AG09309 (cell line): ENCODE measurements at regions not wholly inside any gene's neighbourhood (a gene's known extent, or its start where the extent isn't known, plus 50 kb on each side); places are given as distances from the start of the nearest gene placed in this dataset.
"Not testable (repeated sequence)": the region's sequence is repeated elsewhere in the genome, so short reads cannot be mapped to it uniquely, and the experiment has no call there.

Experiments used
- DNase-seq: peaks from one replicate; pipeline ENCODE4 v3.0.0-alpha.2; 2010; ENCODE audit warnings: low read depth
- H3K4me3 ChIP-seq: 2 replicates; pipeline ENCODE4 v1.5.1; 2011; ENCODE audit warnings: mild to moderate bottlenecking, low read depth, low read length, moderate library complexity; ENCODE audit not compliant: control insufficient read depth
- CTCF ChIP-seq: IDR thresholded peaks from 2 replicates; pipeline ENCODE4 v1.5.1; 2011; ENCODE audit warnings: mild to moderate bottlenecking, low read depth, low read length, inconsistent platforms; ENCODE audit not compliant: insufficient read depth, control insufficient read depth; ENCODE audit errors: missing control alignments

- H3K4me3 ChIP-seq = no peak overlapping the region
- TF ChIP-seq CTCF = no peak
- DNase-seq = no peak
Measured at GRCh38 chr4:64670647-64671046, 261.4 kb upstream of the TECRL start.

- DNase-seq = no peak
- no peak overlapping the region for H3K4me3 ChIP-seq
- no peak for TF ChIP-seq CTCF
Measured at GRCh38 chr4:64643841-64644240, 234.6 kb upstream of the TECRL start.

- no peak for TF ChIP-seq CTCF
- H3K4me3 ChIP-seq = no peak overlapping the region
- no peak for DNase-seq
Measured at GRCh38 chr4:64642936-64643335, 233.7 kb upstream of the TECRL start.

- not testable (repeated sequence) for DNase-seq, H3K4me3 ChIP-seq
Measured at GRCh38 chr4:64640402-64640801, 231.2 kb upstream of the TECRL start.

- DNase-seq = no peak
- no peak for TF ChIP-seq CTCF
- no peak overlapping the region for H3K4me3 ChIP-seq
Measured at GRCh38 chr4:64625438-64625837, 216.2 kb upstream of the TECRL start.

GRCh38 chr4:64617800-64618199, 208.6 kb upstream of the TECRL start:
- no peak for TF ChIP-seq CTCF
- H3K4me3 ChIP-seq = no peak overlapping the region
- DNase-seq = no peak

- no peak for TF ChIP-seq CTCF
- DNase-seq = no peak
Measured at GRCh38 chr4:64614276-64614675, 205.0 kb upstream of the TECRL start.

More at GRCh38 chr4:64614276-64614675, 205.0 kb upstream of the TECRL start:
- no peak overlapping the region for H3K4me3 ChIP-seq
